ENCODE measurements at regions not wholly inside any gene's neighbourhood (a gene's known extent, or its start where the extent isn't known, plus 50 kb on each side); places are given as distances from the start of the nearest gene placed in this dataset.
"Not testable (repeated sequence)": the region's sequence is repeated elsewhere in the genome, so short reads cannot be mapped to it uniquely, and the experiment has no call there.

DNA sequence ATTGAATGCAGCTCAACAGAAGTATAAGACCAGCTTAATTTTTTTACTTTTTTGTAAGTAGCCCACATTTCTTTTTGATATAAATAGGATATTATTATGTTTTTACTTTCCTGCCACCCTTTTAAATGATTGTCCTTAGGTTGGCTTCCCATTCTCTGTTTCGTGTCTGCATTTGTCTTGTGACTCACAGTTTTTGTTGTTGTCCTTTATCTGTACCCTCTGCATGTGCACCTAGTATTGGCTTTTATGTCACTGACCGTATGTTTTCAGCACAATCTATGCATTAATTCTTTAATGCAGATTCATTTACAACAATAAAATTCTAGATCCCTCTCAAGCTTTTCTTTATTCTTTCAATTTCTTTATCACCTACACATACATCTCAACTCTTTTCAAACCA lies 474.2 kb upstream of the FANCL start:
- no peak for DNase-seq (ENCODE audit: low read depth in 1 of 2, low spot score in 1 of 2)

DNA sequence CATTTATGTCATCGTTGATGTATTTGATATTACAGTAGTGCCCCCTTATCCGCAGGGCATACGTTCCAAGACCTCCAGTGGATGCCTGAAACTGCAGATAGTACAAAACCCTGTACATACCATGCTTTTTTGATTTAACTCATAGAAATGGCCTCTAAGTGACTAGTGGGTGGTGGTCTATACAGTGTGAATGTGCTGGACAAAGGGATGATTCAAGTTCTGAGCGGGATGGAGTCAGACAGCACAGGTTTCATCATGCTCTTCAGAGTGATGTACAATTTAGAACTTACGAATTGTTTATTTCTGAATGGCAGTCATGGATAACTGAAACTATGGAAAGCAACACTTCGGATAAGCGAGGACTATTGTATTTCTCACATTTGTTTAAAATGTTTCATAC lies 473.1 kb upstream of the FANCL start:
- no peak for DNase-seq (ENCODE audit: low read depth in 1 of 2, low spot score in 1 of 2)

DNA sequence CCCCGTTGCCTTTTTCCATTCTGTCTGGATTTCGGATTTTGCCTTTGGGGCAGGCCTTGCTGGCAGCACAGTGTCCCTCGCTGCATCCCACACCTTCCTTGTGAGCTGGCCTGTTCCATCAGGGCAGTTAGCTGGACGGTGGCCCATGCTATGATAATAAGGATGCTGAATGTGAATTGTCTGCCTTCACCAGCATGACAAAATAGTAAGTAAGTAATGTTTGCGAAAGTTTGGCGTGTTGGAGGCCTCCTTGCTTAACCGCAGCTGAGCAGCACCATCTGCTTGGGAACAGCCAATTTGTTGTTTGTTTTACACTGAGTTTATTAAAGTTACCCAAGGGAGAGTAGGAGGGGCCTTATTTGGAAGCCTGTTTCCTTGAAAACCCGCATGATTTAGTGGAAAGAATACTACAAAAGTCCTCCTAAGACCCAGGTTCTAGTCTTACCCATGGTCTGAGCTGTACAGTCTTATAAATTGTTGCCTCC lies 469.7 kb upstream of the FANCL start:
- DNase-seq (ENCODE audit: low read depth in 1 of 2, low spot score in 1 of 2) = no peak

DNA sequence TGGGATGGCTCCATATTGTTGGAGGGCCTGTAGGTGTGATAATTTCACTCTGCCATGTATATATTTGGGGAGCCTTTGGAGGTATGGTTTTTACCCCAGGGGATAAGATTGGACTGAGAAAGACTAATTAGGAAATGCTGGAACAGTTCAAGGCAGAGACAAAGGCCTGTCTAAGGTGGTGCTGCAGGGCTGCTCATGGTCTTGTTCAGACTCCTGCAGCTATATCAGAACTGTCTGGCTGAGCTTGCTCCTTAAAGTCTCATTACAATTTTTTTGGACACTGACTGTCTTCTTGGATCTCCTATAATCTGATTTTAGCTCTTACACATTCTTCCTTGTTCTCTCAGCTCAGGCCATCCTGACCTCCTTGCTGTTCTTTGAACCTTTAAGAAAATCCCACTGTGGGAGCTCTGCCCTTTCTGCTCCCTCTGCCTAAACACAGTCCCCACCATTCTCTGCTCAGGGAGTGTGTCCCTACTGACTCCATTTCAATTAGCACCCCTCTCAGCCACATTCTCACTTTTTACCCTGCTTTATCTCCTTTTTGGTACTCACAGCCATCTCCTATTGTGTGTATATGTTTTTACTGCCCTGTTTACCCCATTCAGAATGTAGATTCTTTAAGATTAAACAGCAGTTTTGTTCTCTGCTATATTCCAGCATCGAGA lies 468.7 kb upstream of the FANCL start:
- DNase-seq (ENCODE audit: low read depth in 1 of 2, low spot score in 1 of 2) = no peak

DNA sequence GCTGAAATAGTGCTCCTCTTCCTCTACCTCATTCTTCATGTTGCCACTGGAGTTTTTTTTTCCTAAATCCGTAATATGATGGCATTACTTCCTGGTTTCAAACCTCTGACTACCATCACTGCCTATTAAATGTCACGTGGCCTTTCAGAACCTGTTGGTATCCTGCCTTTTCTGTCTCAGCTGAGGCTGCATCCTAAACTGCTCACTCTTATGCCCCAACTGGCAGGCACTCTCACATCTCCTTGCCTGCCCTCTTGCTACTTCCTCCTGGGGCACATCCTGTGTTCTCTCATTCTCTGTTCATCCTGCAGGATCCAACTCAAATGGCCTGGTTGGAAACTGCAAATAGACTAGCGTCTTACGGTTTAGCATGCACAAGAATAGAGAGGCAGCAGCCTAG lies 468.1 kb upstream of the FANCL start:
- no peak for DNase-seq (ENCODE audit: low read depth in 1 of 2, low spot score in 1 of 2)

DNA sequence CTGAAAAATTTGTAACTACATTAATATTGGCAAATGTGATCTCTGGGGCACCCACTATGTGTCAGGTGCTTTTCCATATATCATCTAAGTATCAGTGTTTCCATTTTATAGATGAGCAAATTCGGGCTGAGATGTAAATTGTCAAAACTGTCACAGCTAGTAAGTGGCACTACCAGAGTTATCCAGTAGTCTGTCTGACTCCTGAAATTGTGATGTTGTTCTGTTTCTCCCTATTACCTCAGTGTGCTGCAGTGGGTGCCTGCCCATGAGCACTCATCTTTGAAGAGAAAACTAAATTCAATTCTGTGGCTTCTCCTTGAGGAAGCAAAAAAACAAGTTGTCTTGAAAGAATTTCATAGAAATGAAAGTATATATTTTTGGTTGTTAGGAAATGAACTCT lies 467.4 kb upstream of the FANCL start:
- no peak for DNase-seq (ENCODE audit: low read depth in 1 of 2, low spot score in 1 of 2)

DNA sequence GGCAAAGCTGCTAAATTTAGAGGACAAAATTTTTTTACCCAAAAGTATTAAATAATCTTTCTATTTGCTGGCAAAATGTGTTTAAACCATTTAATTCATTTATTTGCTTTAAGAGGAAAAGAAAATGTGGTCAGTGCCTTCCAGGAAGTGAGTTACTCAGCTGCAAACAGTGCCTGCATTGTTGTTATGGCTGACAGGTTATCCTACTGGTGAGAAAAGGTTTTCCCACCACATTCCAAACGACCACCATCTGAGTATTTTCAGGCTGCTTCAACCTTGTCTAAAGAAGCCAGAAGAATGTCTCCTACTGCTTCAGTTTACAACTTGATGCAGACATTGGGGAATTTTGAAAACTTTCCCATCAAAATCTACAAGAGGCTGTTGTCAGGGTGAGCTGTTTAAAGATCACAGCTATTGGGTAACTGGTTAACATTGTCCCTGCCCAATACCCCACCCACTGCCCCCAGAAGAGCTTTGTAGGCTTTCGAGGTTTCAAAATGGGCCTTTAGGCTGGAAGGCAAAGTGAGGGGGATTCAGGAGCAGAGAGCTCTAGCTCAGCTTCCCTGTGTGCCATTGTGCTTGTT lies 461.3 kb upstream of the FANCL start:
- DNase-seq (ENCODE audit: low read depth in 1 of 2, low spot score in 1 of 2) = no peak

GRCh38 chr2:58701688-58702301 lies 460.7 kb upstream of the FANCL start:
- no peak for DNase-seq (ENCODE audit: low read depth in 1 of 2, low spot score in 1 of 2)

- DNase-seq (ENCODE audit: low read depth in 1 of 2, low spot score in 1 of 2) = no peak
These were observed 459.5 kb upstream of the FANCL start for GRCh38 chr2:58700591-58700990.

- no peak for DNase-seq (ENCODE audit: low read depth in 1 of 2, low spot score in 1 of 2)
These were observed 458.3 kb upstream of the FANCL start for GRCh38 chr2:58699411-58699810.

GRCh38 chr2:58698620-58699019 lies 457.5 kb upstream of the FANCL start:
- DNase-seq (ENCODE audit: low read depth in 1 of 2, low spot score in 1 of 2) = no peak

- not testable (repeated sequence) for DNase-seq (ENCODE audit: low read depth in 1 of 2, low spot score in 1 of 2)
These were observed 453.0 kb upstream of the FANCL start for GRCh38 chr2:58694114-58694513.

- DNase-seq (ENCODE audit: low read depth in 1 of 2, low spot score in 1 of 2) = not testable (repeated sequence)
These were observed 449.9 kb upstream of the FANCL start for GRCh38 chr2:58691041-58691440.

GRCh38 chr2:58688813-58689212 lies 447.7 kb upstream of the FANCL start:
- DNase-seq (ENCODE audit: low read depth in 1 of 2, low spot score in 1 of 2) = no peak

DNA sequence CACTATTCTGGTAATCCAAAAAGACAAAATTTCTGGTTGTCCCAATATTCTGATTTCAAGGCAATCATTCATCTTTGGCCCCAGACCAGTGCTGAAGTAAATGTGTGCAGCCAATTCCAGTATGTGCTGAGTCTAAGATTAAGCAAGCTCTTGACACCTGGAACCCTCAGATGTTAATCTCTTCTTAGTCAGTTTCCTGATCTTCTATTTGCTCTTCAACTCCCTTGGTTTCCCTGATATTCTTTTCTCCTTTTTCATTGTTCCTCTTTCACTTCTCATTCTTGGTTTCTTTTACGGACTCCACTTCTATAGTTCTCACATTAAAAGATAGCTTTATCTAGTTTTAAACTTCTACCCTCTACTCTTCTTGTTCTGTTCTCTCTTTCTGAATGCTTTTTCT lies 445.7 kb upstream of the FANCL start:
- no peak for DNase-seq (ENCODE audit: low read depth in 1 of 2, low spot score in 1 of 2)

DNA sequence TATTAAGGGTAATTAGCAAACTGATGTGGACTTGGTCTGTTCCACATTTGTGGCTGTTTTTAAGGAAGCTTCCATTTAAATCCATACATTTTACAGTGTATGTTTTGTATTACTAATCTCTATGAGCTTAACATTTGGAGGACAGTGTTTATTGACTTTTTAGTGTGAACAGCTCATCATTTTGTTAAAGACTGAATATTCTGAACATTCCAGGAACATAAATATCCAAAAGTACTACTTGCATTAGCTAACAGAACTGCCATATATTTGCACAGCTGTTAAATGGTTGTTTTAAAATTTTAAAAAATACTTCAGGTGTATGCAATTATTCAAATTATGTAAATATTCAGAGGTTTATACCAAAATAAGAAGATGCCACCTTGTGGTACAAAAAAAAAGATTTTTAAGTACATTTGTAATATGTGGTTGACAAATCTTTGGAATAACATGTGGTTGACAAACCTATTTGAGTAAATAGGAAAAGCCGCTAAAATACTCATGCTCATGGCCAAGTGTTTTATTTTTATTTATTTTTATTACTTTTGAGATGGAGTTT lies 439.7 kb upstream of the FANCL start:
- no peak for DNase-seq (ENCODE audit: low read depth in 1 of 2, low spot score in 1 of 2)

DNA sequence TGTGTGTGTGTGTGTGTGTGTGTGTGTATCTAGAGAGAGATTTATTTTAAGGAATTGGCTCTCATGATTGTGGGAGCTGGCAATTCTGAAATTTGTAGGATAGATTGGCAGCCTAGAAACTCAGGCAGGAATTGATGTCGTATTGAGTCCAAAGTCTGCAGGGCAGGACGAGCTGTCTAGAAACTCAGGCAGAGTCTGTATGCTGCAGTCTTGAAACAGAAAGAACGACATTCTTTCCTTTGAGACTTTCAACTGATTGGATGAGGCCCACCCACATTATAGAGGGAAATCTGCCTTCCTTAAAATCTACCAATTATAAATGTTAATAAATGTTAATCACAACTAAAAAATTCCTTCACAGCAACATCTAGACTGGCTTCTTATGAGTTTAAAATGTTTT lies 436.6 kb upstream of the FANCL start:
- no peak for DNase-seq (ENCODE audit: low read depth in 1 of 2, low spot score in 1 of 2)

DNA sequence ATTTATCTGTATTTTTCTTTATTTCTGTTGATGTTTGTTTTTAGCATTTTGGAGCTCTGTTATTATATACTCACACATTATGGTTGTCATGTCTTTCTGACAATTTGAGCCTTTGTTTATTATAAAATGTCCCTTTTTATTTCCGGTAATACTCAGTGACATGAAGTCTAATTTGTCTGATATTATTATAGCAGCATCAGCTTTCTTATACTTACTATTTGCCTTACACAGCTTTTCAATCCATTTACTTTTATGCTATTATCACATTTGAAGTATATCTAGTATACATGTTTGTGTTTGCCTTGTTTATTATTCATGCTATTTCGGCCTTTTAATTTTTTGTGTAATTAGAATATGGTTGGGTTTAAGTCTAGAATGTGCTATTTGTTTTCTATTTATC lies 430.6 kb upstream of the FANCL start:
- no peak for DNase-seq (ENCODE audit: low read depth in 1 of 2, low spot score in 1 of 2)

DNA sequence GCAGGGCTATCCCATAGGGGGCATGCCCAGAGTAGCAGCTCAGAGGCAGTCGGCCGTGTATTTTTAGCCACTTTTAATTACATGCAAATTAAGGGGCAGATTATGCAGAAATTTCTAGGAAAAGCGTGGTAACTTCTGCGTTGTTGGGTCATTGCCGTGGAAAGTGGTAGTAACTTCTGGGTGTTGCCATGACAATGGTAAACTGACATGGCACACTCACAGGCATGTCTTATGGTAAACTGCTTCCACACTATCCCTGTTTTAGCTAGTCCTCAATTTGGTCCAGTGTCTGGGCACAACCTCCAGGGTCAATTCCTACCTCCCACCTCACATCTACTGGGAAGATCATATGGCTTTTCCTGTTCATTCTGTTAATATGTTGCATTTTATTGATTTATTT lies 428.9 kb upstream of the FANCL start:
- no peak for DNase-seq (ENCODE audit: low read depth in 1 of 2, low spot score in 1 of 2)

DNA sequence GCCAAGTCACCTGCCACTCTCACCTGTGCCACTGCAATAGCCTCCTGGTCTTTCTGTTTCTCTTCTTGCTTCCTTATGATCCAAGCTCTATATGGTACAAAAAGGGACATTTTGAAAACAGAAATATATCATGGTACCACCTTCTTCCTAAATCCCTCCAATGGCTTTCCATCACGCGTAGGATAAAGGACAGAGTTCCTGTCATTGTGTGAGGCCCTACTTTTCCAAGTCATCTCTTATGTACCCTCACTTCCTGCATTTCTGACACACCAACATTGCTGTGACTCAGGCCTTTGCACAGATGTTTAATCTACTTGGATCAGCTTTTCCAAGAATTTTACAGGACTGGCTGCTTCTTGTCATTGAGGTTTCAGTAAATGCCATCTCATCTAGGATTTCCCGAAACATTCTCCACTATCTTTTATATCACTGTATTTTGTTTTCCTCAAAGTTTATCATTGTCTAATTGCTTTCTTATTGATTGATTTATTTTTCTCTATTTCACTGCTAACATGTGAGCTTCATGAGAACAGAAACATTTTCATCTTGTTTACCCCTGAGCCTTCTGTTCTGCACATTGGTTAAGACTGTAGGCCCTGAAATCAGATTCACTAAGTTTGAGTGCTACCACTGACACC lies 426.1 kb upstream of the FANCL start:
- DNase-seq (ENCODE audit: low read depth in 1 of 2, low spot score in 1 of 2) = no peak

GRCh38 chr2:58666323-58666970 lies 425.3 kb upstream of the FANCL start:
- no peak for DNase-seq (ENCODE audit: low read depth in 1 of 2, low spot score in 1 of 2)

Data from stimulated activated CD4-positive, alpha-beta T cell treated with anti-CD3 and anti-CD28 coated beads, Interleukin-15, amount 100 ng/mL, for 1 hour (primary cell).